ENCODE measurements at regions not wholly inside any gene's neighbourhood (a gene's known extent, or its start where the extent isn't known, plus 50 kb on each side); places are given as distances from the start of the nearest gene placed in this dataset.

GRCh38 chr6:104623052-104623690, 236.5 kb downstream of the HACE1 start:
- Histone ChIP-seq H3F3A (ENCODE audit: insufficient read depth, low read length) (no peaks in the 10 kb centered on the region), H3K9me3 (ENCODE audit: low read length) (no peaks in the 10 kb centered on the region), H3K27me3 (ENCODE audit: insufficient read depth, low read length) (no peaks in the 10 kb centered on the region), H3K9ac (ENCODE audit: low read length) (no peak overlapping the region), H3K4me2 (ENCODE audit: low read length) (no peak overlapping the region), H3K27ac (ENCODE audit: low read depth, low read length, poor library complexity, severe bottlenecking) (no peak overlapping the region), H4K20me1 (ENCODE audit: insufficient read depth, low read length) (no peaks in the 10 kb centered on the region), H3K4me3 (ENCODE audit: low read depth, low read length, poor library complexity, severe bottlenecking) (no peak overlapping the region), H3K4me1 (ENCODE audit: insufficient read depth, low read length, severe bottlenecking) (no peaks in the 10 kb centered on the region), H3K9me2 (ENCODE audit: low read depth, low read length) (no peaks in the 10 kb centered on the region), H2AFZ (ENCODE audit: low read length) (no peak overlapping the region), H3K79me2 (ENCODE audit: insufficient read depth, low read length) (no peaks in the 10 kb centered on the region), H3K36me3 (ENCODE audit: insufficient read depth, low read length) (no peaks in the 10 kb centered on the region)
- TF ChIP-seq, protein P1, sequence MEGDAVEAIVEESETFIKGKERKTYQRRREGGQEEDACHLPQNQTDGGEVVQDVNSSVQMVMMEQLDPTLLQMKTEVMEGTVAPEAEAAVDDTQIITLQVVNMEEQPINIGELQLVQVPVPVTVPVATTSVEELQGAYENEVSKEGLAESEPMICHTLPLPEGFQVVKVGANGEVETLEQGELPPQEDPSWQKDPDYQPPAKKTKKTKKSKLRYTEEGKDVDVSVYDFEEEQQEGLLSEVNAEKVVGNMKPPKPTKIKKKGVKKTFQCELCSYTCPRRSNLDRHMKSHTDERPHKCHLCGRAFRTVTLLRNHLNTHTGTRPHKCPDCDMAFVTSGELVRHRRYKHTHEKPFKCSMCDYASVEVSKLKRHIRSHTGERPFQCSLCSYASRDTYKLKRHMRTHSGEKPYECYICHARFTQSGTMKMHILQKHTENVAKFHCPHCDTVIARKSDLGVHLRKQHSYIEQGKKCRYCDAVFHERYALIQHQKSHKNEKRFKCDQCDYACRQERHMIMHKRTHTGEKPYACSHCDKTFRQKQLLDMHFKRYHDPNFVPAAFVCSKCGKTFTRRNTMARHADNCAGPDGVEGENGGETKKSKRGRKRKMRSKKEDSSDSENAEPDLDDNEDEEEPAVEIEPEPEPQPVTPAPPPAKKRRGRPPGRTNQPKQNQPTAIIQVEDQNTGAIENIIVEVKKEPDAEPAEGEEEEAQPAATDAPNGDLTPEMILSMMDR (IDR thresholded peaks at IDR 0.05; ENCODE audit: low read length): no peak
- no peak for TF ChIP-seq EZH2 (IDR thresholded peaks at IDR 0.05; ENCODE audit: borderline replicate concordance, low read length)

- no peaks in the 10 kb centered on the region for H3K4me1 ChIP-seq (ENCODE audit: insufficient read depth, low read length, severe bottlenecking)
- no peaks in the 10 kb centered on the region for H3F3A ChIP-seq (ENCODE audit: insufficient read depth, low read length)
- no peaks in the 10 kb centered on the region for H3K9me2 ChIP-seq (ENCODE audit: low read depth, low read length)
- no peaks in the 10 kb centered on the region for H3K9me3 ChIP-seq (ENCODE audit: low read length)
- H3K36me3 ChIP-seq (ENCODE audit: insufficient read depth, low read length): no peaks in the 10 kb centered on the region
- no peaks in the 10 kb centered on the region for H4K20me1 ChIP-seq (ENCODE audit: insufficient read depth, low read length)
- H3K9ac ChIP-seq (ENCODE audit: low read length): no peak overlapping the region
- no peaks in the 10 kb centered on the region for H3K27me3 ChIP-seq (ENCODE audit: insufficient read depth, low read length)
- no peak overlapping the region for H2AFZ ChIP-seq (ENCODE audit: low read length)
- no peak overlapping the region for H3K4me3 ChIP-seq (ENCODE audit: low read depth, low read length, poor library complexity, severe bottlenecking)
- no peak overlapping the region for H3K4me2 ChIP-seq (ENCODE audit: low read length)
- TF ChIP-seq, protein P1 (IDR thresholded peaks at IDR 0.05; ENCODE audit: low read length): no peak
- TF ChIP-seq EZH2 (IDR thresholded peaks at IDR 0.05; ENCODE audit: borderline replicate concordance, low read length): no peak
- no peak overlapping the region for H3K27ac ChIP-seq (ENCODE audit: low read depth, low read length, poor library complexity, severe bottlenecking)
- no peaks in the 10 kb centered on the region for H3K79me2 ChIP-seq (ENCODE audit: insufficient read depth, low read length)
Observed at GRCh38 chr6:104621396-104621795, 238.3 kb downstream of the HACE1 start.

DNA sequence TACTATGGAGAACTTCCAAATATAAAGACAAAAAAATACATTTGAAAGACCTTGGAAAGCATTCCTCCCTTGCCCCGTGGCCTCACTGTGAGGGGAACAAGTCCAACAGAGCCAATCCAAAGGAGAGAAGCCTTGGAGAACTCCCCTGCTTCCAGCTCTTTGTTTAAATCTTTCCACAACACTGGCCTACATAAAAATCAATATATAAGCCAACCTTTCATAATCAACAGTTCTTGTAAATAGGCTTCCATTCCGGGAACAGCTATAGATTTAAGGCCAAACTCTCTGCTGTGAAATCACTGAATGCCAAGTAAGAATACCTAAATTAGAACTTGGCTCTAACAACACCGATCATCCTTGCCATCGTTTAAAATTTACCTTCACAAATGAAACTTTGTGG, 242.1 kb downstream of the HACE1 start:
- Histone ChIP-seq H3K9me2 (ENCODE audit: low read depth, low read length) (no peaks in the 10 kb centered on the region), H3K27ac (ENCODE audit: low read depth, low read length, poor library complexity, severe bottlenecking) (no peak overlapping the region), H2AFZ (ENCODE audit: low read length) (no peak overlapping the region), H3K27me3 (ENCODE audit: insufficient read depth, low read length) (no peaks in the 10 kb centered on the region), H4K20me1 (ENCODE audit: insufficient read depth, low read length) (no peaks in the 10 kb centered on the region), H3K4me1 (ENCODE audit: insufficient read depth, low read length, severe bottlenecking) (no peaks in the 10 kb centered on the region), H3K9me3 (ENCODE audit: low read length) (no peaks in the 10 kb centered on the region), H3K4me2 (ENCODE audit: low read length) (no peak overlapping the region), H3K9ac (ENCODE audit: low read length) (no peak overlapping the region), H3K4me3 (ENCODE audit: low read depth, low read length, poor library complexity, severe bottlenecking) (no peak overlapping the region), H3K36me3 (ENCODE audit: insufficient read depth, low read length) (no peaks in the 10 kb centered on the region), H3F3A (ENCODE audit: insufficient read depth, low read length) (no peaks in the 10 kb centered on the region), H3K79me2 (ENCODE audit: insufficient read depth, low read length) (no peaks in the 10 kb centered on the region)
- TF ChIP-seq, protein P1 (IDR thresholded peaks at IDR 0.05; ENCODE audit: low read length): no peak
- TF ChIP-seq EZH2 (IDR thresholded peaks at IDR 0.05; ENCODE audit: borderline replicate concordance, low read length): no peak

All from OCI-LY1 (cell line).